ENCODE measurements at regions not wholly inside any gene's neighbourhood (a gene's known extent, or its start where the extent isn't known, plus 50 kb on each side); places are given as distances from the start of the nearest gene placed in this dataset.

DNA sequence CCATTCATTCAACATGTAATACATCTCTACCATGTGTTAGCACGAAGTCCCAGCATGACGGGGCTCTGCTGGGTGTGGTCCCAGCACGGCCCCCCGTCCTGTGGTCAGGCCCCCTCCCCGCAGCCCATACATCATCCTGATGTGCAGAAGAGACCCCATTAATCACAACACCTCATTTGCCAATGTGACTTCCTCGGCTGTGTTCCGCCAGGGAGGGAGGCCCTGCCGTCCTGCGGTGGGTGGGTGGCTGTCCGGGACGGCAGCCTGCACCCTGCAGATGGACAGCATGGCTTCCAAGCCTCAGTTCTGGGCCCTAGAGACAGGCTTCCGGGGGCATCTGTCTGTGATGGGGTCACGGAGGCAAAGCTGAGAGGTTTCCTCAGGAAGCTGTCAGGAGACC, 254.0 kb downstream of the CYP26B1 start:
- TF ChIP-seq, protein P1, sequence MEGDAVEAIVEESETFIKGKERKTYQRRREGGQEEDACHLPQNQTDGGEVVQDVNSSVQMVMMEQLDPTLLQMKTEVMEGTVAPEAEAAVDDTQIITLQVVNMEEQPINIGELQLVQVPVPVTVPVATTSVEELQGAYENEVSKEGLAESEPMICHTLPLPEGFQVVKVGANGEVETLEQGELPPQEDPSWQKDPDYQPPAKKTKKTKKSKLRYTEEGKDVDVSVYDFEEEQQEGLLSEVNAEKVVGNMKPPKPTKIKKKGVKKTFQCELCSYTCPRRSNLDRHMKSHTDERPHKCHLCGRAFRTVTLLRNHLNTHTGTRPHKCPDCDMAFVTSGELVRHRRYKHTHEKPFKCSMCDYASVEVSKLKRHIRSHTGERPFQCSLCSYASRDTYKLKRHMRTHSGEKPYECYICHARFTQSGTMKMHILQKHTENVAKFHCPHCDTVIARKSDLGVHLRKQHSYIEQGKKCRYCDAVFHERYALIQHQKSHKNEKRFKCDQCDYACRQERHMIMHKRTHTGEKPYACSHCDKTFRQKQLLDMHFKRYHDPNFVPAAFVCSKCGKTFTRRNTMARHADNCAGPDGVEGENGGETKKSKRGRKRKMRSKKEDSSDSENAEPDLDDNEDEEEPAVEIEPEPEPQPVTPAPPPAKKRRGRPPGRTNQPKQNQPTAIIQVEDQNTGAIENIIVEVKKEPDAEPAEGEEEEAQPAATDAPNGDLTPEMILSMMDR (IDR thresholded peaks at IDR 0.05) = no peak
- TF ChIP-seq ZFX (IDR thresholded peaks at IDR 0.05; ENCODE audit: borderline replicate concordance) = no peak
